ENCODE measurements at regions not wholly inside any gene's neighbourhood (a gene's known extent, or its start where the extent isn't known, plus 50 kb on each side); places are given as distances from the start of the nearest gene placed in this dataset.

GRCh38 chr2:58448845-58449244 lies 207.7 kb upstream of the FANCL start:
- no peak for FAIRE-seq
- Histone ChIP-seq H3K23ac (ENCODE audit: insufficient read length) (no peak overlapping the region), H3K4me2 (ENCODE audit: insufficient read depth in 1 of 2, low read depth in 2 of 2, low read length in 2 of 2) (no peak overlapping the region), H3K4ac (replicated peaks; ENCODE audit: insufficient read length, low read depth, low read length) (no peak overlapping the region), H3K56ac (replicated peaks; ENCODE audit: insufficient read length, low read depth, low read length) (no peak overlapping the region), H3K9ac (replicated peaks in 1 of 4; ENCODE audit: extremely low read depth in 1 of 4, low read depth in 3 of 4, low read length in 3 of 4) (no peak overlapping the region), H3K79me1 (ENCODE audit: low read depth, low read length) (no peaks in the 10 kb centered on the region), H2AK5ac (ENCODE audit: low read depth, low read length) (no peak overlapping the region), H2BK20ac (ENCODE audit: low read length) (no peak overlapping the region), H3K14ac (ENCODE audit: insufficient read length) (no peak overlapping the region), H3K4me1 (replicated peaks in 1 of 4; ENCODE audit: control insufficient read depth in 3 of 4, insufficient read depth in 4 of 4, low read length in 3 of 4) (peaks cover 0 to 8% (median 6%) of the 10 kb centered on the region in 4 experiments; a peak in 5 of 7 replicates), H2BK5ac (ENCODE audit: low read depth, low read length) (no peak overlapping the region), H3K9me3 (ENCODE audit: insufficient read depth in 2 of 2, low read depth in 1 of 2, low read length in 1 of 2) (no peaks in the 10 kb centered on the region), H4K5ac (ENCODE audit: insufficient read length, low read depth, low read length) (no peak overlapping the region), H3K18ac (ENCODE audit: extremely low read depth, low read length) (no peak overlapping the region), H2BK12ac (ENCODE audit: low read depth, low read length) (no peak overlapping the region), H4K91ac (replicated peaks; ENCODE audit: insufficient read length, low read length) (no peak overlapping the region), H2BK120ac (replicated peaks; ENCODE audit: low read depth, low read length) (no peak overlapping the region), H4K8ac (ENCODE audit: extremely low read depth, insufficient read depth, low read length) (no peak overlapping the region), H3K79me2 (ENCODE audit: control insufficient read depth in 1 of 2, insufficient read depth in 2 of 2, low read length in 2 of 2) (no peaks in the 10 kb centered on the region), H3K4me3 (ENCODE audit: extremely low read depth in 1 of 4, insufficient read depth in 2 of 4, low read depth in 3 of 4, low read length in 4 of 4) (no peak overlapping the region), H4K20me1 (replicated peaks in 1 of 2; ENCODE audit: control insufficient read depth in 1 of 2, insufficient read depth in 2 of 2, low read length in 2 of 2) (no peaks in the 10 kb centered on the region), H3K23me2 (ENCODE audit: low read depth, low read length) (no peaks in the 10 kb centered on the region), H3K27ac (ENCODE audit: low read depth, low read length) (no peak overlapping the region), H2BK15ac (ENCODE audit: low read length) (no peak overlapping the region), H3K27me3 (replicated peaks in 1 of 4; ENCODE audit: control insufficient read depth in 3 of 4, extremely low read depth in 1 of 4, insufficient read depth in 3 of 4, low read length in 3 of 4) (no peaks in the 10 kb centered on the region), H3K36me3 (ENCODE audit: control insufficient read depth in 2 of 4, insufficient read depth in 4 of 4, low read length in 3 of 4) (no peaks in the 10 kb centered on the region), H2AFZ (ENCODE audit: low read length) (no peak overlapping the region)
- DNase-seq (ENCODE audit: low read depth in 1 of 2, low spot score in 2 of 2) = no peak
- CTCF ChIA-PET (ENCODE audit: partially characterized antibody) = interaction anchor here (1.0 to 4.4 kb wide), 15 partner anchors 9 to 689 kb away, joined by 3 to 38 read pairs (median 5); no protein-coding TSS in a partner anchor
- WGBS, 2 experiments (ENCODE audit: extremely low coverage in 1 of 2, insufficient coverage in 1 of 2, insufficient read length in 1 of 2, insufficient replicate concordance in 2 of 2, low coverage in 1 of 2, low lambda C conversion rate in 2 of 2, missing lambda C conversion rate in 1 of 2) = 46% methylated on average over 2 of the region's 2 CpGs; no CpG with 5 or more reads in 1 of the 2 experiments
- POLR2A ChIA-PET (ENCODE audit: partially characterized antibody) = no interaction called here
- TF ChIP-seq KDM5A (IDR thresholded peaks at IDR 0.05; ENCODE audit: low read length) (no peak), CEBPB (IDR thresholded peaks at IDR 0.05; ENCODE audit: low read depth, low read length) (peak; percentile 57; the same call in 1 of the 2 replicates)
